ENCODE measurements at regions not wholly inside any gene's neighbourhood (a gene's known extent, or its start where the extent isn't known, plus 50 kb on each side); places are given as distances from the start of the nearest gene placed in this dataset.

DNA sequence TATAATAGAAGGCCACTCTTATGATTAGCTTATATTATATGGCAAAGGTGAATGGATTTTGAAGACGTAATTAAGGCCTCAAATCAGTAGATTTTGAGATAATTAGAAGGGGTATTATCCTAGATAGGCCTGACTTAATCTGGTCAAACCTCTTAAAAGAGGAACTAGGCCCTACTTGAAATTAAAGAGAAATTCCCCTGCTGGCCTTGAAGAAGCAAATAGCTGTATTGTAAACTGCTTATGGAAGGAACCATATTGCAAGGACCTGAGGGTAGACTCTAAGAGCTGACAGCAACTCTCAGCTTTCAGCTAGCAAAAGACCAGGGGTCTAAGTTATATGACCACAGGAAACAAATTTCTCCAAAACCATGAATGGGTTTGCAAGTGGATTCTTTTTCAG lies 219.0 kb upstream of the ONECUT1 start:
- DNase-seq: no peak

DNA sequence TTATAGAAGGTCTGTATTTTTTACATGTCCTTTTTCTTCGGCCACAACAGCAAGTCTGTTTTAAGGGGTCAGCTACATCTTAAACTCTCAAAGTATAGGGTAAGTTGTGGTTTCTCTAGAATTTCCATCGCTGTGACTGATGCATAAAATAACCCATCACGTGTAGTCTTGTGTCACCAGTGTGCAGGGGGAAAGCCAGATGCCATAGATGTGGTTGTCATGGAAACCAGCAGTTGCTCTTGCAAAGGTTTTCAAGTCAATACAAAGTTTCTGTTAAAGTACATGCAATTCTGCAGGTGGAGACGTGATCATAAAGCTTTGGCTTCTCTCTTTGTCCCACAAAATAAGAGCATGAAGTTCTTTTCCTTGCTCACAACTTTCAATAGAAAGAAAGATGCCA lies 210.3 kb upstream of the ONECUT1 start:
- DNase-seq: no peak

DNA sequence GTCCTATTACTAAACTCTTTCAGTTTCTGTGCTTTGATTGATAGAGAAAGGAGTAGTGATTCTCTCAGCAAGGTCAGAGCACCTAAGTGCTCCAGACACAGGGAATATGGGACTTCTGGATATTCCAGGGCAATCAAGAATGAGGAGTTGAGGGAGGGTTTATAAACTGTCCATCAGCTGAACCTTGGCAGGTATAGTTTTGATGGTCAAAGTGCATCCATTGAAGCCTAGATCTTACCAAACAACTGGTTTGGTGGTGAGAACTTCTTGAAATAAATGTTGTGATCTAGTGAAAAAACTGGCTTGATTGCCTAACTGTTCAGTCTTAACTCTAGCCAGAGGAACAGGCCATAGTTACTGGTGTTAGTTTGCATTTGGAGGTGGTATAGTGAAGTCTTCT lies 207.0 kb upstream of the ONECUT1 start:
- no peak for DNase-seq

DNA sequence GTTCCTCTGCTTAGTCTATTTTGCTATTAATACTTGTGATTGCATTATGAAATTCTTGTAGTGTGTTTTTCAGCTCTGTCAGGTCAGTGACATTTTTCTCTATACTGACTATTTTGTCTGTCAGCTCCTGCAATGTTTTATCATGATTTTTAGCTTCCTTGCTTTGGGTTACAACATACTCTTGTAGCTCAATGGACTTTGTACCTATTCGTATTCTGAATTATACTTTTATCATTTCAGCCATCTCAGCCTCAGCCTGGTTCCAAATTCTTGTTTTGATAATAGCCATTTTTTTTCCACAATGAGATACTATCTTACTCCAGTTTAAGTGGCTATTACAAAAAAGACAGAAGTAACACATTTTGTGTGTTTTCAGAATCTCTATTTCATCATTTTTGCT lies 204.2 kb upstream of the ONECUT1 start:
- DNase-seq: no peak

DNA sequence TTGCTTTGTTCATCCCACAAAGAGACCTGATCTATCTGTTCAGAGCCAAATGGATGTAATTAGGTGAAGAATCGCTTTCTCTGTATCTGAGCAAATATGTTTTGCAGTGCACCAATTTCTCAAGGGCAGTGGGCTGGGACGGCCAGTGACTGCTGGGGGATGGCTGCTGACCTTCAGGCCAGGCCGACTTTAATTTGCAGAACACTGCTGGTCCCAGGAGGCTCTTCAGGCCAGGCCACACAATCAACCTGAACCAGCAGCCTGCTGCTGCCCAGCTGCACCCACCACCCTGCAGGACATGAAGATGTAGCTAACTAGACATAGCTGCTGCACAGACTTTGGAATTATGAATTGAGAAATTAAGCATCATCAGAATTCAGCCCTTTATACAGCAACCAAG lies 194.4 kb upstream of the ONECUT1 start:
- no peak for DNase-seq

DNA sequence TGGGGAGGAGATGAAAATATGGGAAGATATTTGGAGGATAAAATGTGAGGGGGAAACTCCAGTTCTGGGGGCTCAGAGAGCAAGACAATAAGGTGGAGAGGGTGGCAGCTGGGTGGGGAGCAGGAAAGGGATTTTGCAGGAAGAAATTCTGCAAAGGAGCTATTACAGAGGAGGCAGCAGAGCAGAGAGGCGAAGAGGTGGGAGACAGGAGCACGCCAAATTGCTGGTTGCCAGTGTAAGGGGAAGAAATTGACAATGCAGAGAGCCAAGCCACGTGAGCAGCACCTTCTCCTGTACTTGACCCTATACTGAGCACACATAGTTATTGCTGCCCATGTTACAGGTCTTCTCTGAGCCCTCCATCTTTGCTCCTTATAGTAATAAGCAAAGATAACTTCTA lies 190.3 kb upstream of the ONECUT1 start:
- DNase-seq: no peak

DNA sequence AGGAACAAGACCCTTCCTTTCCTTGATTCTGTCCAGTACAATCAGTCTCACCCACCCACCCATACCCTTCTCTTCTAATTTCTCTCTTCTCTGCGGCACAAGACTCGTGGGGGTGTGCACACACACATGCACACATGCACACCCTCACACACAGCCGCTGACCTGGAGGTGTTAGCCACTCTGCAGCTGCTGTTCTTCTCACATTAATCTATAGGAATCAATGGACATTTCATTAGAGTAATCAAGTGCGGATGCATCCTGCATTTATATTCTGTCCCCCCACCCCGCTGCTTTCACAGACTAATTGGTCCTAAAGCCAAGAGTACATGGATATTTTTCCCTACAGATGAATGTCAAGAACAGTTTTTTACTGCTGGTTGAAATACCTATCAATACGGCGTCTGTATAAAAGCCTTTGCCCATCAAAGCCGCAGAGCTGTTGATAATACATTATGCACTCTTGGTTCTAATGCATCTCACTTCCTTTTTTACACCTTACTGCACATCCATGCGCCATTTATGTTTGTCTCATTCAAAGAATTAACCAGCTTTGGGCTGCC lies 186.5 kb upstream of the ONECUT1 start:
- DNase-seq: no peak

DNA sequence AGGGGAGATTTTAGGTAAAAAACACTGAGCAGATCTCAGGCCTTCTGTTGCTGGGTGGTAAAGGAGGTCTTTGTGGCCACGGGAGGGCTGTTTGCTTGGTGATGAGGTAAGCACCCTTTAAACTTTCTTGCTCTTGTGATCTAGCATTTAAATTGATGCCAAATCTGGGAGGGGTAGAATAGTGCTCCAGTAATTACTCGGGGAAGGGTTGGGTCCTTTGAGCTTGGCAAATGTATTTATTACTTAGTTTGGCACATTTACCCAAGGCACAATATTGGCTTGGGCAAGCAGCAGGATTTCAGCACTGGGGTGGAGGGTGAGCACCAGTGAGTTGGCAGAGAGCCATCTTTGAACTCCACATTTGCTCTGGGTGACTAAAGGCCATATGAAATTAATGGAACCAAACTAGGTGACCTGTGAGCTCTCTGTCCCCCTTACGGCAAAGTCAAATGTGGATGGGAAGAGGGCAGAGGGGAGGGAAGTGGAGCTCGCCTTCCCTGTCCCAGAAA lies 185.9 kb upstream of the ONECUT1 start:
- DNase-seq: no peak

DNA sequence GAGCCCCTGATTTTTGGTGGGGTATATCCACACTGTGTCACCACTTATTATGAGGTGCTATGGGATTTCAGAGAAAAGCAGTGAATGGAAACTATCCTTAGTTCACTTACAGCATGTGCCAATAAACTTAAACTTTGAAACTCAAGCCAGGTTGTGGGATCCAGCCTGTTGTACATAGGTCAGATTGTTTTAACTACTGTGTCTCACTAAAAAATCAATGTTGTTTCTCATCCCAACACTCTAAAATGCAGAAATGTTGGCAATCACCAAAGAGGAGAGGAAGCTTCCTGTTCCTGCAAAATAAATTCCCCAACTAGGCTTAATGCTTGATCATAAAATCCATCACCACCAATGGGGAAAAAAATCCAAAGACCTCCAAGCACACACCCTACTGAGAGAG lies 173.7 kb upstream of the ONECUT1 start:
- DNase-seq: no peak

DNA sequence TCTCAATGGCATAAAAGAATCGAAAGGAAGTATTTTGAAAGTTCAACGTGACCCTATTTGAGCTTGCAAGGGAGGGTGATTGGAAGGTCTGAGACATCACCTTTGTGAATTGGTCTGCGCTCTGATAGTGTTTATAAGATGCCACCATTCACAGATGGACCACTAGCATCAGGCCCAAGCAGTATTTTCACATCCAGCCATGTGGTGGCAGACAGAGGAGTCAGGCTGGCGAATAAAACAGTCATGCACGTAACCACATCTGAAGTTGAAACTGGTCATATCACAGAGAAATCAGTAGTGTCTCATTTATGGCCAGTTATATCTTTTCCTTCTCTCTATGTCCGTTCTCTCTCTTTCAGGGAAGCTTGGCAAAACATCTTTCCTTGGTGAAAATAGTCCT lies 170.1 kb upstream of the ONECUT1 start:
- no peak for DNase-seq

DNA sequence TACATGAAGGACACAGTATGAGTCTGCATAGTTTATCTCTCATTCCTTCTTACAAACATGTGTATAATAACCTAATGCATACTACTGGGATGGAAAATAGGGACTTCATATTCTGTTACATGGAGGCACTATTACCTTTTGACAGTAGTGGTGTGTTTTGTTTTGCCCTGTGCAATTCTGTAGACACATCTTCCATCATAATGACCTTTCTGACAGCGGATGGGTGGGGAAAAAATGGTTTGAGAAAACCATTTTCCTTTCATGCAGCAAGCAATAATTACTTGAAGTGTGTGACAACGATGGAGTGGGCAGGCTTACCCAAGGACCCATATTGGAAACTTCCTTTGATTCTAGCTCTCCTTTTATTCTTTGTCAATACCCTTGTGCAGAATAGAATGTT lies 153.6 kb upstream of the ONECUT1 start:
- DNase-seq: no peak

DNA sequence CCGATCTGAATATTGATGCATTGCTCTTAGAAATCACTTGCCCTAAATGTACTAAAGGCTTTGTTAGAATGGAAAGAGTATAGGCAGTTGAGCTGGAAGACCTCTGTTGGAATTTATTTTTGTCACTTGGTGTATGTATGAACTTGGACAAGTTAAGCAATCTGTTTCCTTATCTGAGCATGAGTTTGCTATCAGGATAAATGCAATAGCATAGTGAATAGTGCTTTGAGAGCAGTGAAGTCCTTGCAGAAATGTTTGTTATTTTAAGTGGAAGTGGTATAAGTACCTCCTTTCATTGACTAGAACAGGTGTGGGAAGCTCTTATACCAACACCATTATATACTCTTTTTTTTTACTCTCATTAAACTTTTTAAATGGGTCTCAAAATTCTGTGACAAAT lies 146.4 kb upstream of the ONECUT1 start:
- DNase-seq: peak; percentile 26

DNA sequence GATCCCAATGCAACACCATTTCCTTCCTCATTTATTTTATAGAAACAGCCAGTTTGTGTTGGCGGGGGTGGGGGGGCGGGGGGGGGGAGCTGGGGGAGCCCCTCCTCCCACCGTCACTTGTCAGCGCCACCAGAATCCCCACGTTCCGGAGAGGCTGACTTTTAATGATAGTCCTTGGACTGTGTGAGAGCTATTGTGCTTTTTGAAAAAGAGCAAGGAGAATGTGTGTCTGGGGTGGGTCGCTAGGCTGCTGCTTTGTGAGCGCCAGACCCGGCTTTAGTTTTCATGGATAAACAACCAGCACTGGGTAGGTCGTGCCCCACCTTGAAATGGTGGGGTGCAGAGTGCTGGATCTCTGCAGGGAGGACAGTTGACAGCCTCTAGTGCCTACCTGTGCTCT lies 135.0 kb upstream of the ONECUT1 start:
- no peak for DNase-seq

DNA sequence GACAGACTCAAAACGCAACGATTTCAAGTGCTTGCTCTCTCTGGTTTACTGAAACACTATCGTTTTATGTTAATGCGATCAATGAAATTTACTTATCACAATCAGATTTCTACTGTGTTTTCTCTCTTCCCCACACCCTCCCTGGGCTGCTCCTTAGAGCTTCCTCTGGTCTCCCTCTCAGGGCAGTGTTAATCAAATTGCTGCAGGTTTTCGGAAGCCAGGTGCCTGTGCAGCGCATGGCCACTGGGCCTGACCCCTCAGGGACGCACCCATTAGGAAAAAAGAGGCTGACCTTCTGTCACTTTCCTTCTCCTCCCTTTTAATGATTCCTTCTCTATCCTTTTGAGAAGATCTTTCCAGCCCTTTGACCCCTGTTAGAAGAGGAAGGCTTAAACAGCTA lies 134.5 kb upstream of the ONECUT1 start:
- no peak for DNase-seq

DNA sequence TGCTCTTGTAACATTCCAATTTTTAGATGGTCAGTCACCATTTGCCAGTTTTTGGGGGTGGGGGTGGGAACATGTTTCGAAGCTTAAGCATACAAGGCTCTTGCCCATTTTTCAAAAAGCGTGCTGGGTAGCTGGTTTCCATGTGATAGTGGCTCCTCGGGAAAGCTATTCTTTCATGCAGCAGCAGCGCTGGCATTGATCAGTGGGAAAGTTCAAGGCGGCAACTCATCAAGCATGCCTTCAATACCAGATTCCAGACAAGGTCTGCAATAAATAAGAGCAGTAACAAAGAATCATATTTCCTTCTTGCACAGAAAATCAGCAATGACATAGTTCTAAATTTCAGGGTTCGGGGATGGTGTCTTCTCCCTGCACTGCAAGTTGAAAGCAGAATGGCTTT lies 133.5 kb upstream of the ONECUT1 start:
- no peak for DNase-seq

DNA sequence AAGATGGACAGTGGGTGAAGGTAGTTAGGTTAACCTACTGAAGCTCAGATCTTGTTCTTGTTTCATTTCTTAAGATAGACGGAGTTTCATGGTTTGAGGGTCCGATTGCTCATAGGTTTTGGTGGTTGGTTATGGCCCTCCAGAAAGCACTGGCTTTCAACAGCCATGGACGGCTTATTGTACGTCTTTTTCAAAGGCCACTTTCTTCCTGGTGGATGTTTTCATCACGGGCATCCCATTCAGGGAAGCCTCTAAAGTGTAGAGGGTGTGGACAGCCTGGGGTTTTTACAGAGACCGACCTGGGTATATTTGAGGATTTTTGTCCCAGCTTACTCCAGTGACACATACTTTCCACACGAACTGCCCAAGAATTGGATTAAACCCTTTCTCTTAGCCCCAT lies 132.7 kb upstream of the ONECUT1 start:
- no peak for DNase-seq

DNA sequence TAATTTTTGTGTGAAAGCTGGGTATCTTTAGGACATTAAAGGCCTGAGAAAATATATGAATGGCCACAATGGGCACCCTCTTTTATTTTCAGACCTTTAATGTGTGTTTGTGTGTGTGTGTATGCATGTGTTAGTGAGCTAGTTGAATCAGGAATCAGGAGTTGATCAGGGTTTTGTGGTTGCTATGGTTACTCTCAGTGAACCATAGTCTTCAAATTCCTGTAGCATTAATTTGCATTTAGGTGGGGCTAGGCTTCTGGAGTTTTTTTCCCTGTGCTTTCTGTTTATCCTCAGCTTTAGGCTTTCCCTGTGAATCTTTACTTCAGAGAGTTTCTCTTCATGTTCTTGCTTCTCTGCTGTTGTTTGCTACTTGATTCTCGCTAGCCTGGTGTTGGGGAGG lies 122.0 kb upstream of the ONECUT1 start:
- no peak for DNase-seq

DNA sequence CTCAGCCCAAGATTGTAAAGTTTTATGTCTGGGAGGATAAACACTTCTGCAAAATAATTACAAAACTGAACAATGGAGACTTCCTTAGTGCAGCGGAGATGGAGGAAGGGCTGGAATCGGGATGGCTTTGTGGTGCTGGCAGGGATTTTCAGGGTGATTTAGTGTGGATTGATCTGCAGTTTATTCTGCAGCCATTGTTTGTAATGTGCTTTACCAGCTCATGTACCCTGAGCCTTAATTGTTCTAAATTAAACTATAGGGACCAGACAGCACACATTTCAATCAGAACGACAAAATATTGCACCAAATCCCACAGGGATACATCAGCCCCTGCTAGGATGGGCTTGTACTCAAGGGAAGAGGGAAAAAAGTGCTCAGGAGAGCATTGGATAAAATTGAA lies 103.2 kb upstream of the ONECUT1 start:
- DNase-seq: no peak

DNA sequence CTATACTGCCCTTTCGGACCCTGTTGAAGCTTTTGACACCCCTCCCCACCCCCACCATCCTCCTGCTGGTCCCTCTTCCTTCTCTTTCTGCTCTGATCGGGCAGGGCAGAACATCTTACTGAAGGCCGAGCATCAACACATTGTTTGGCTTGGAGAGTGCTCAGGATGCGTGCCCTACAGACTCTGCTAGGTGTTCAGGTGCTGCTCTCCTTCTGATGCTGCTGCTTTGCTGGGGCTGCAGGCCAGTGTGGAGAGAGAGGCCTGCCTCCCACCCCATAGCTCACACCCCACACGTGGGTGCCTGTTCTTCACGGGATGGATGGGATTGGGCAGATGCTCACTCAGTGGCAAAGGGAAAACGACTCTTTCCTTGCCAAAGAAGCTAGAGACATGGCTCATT lies 89.8 kb upstream of the ONECUT1 start:
- DNase-seq: no peak

DNA sequence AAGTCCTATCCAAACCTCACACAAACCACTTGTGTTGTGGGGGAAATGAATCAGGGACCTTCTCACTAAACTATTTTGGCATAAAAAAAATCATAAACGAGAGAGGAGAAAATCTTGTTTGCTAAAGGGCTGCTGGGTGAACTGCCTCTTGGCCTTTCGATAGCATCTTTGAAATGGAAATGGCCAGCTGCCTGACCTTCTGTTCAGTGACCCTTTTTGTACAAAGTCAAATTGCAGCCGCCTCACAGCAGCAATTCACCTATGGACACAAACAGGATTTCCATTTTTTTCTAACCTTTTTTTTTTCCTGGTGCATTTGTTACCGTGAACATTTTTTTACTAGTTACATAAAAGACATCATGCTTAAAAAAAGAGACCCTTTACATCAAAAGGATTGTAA lies 89.0 kb upstream of the ONECUT1 start:
- DNase-seq: no peak

DNA sequence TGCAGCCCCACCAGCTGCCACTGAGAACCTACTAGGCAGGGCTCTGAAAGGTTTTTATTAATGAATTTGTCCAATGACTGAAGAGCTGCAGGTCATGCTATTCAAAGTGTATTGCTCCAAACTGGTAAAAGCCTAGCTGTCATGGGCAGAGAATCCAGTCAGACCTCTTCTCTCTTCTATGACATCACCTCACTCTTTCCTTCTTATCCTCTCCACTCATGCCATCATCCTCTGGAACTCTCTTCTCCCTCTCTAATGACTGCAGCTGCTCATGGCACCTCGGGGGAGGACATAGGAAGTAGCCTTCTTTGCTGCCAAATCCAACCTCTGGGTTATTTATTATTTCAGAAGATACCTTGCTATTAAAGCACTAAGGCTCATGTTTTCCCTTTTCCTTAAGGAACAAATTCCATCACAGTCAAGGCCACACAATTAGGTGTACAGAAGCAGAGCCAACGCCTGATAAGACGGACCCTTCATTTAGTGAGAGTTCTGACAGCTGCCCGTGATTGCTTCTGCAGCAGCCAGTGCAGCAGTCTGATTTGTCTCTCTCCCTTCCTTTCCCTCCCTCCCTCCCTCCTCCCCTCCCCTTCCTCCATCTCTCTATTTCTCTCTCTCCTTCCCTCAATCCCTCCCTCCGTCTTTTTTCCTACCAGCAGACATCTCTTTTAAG lies 87.0 kb upstream of the ONECUT1 start:
- DNase-seq: peak; percentile 4

DNA sequence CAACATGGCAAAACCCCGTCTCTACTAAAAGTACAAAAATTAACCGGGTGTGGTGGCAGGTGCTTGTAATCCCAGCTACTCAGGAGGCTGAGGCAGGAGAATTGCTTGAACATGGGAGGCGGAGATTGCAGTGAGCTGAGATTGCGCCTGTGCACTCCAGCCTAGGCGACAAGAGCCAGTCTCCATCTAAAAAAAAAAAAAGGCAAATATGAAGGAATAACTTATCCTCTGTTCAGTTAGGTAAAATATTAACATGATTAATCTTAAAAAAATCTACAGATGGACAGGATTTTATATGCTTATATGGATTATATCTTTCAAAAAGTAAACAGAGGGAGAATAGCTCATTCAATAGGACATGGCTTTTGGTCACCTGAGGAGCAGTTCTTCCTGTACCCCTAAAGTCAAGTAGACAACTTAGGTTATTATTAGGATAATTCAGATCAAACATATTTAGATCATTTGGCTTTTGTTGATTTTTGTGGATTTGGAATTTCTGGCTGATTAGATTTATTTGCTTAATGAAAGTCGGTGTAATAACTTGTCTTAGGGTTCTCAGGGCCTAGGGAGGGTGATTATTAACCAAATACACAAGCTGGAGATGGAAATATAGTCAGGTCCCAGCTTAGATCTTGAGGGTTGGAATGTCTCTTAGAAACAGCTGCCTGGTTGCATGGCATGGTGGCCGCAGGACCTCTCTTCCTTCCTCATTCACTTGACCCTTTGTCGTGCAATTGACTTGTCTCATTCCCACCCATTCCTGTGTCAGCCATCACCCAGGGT lies 82.1 kb upstream of the ONECUT1 start:
- no peak for DNase-seq

DNA sequence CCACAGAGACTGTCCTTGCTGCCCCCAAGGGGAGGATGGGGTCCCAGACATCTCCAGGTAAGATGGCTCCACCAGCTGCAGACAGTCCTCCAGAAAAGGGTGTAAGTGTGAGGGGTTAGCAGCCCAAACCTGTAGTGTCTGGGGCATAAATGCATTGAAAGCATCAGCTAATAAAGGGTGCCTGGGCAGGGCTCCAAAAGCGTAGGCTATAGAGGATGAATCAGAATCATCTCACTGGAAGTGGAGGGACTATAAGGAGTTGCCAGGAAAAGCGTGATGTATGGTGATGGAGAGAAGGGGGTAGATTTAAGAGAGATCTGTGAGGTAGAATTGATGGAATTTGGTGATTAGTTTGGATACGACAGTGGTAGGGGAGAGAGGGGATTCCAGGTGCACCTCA lies 79.9 kb upstream of the ONECUT1 start:
- DNase-seq: no peak

DNA sequence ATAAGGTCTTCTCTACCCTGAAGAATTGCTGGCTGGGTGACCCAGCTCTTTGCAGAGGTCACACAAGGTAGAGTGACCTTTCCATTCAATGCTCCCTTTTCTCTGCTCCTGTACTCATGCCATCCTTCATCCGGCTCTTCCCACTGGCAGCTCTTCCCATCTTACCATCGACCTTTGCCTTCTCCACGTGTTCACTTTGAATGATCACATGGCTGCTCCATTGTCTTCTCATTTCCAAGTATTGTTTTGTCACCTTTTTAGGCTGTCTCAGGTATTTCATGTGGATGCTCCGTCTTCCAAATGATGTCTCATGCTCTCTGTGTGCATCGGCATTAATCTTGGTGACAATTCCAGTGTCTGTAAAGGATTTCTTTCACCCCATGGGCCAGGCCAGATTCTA lies 76.6 kb upstream of the ONECUT1 start:
- DNase-seq: no peak

Data from NCI-H510A treated with DMSO at 0.1 percent for 48 hours (cell line).